PFSK-1 (cell line): ENCODE measurements at regions not wholly inside any gene's neighbourhood (a gene's known extent, or its start where the extent isn't known, plus 50 kb on each side); places are given as distances from the start of the nearest gene placed in this dataset.

Source experiments
- FOXP2 ChIP-seq: optimal IDR thresholded peaks from 2 replicates; pipeline ENCODE3; 2011; ENCODE audit warnings: borderline replicate concordance, control low read depth, inconsistent platforms; ENCODE audit not compliant: insufficient read depth; ENCODE audit errors: extremely low read length, extremely low read depth
- POLR2AphosphoS5 ChIP-seq: IDR thresholded peaks from 2 replicates; pipeline ENCODE4 v1.6.1; 2012; ENCODE audit warnings: low read depth, mild to moderate bottlenecking, control low read depth, low read length, moderate library complexity
- REST ChIP-seq, 2 experiments: IDR thresholded peaks; 2 replicates each; pipeline versions ENCODE4 v1.6.1 to v1.8.0; 2011 to 2012; ENCODE audit warnings: low read depth in 2 of 2, low read length in 2 of 2, control low read depth in 1 of 2, inconsistent platforms in 1 of 2, mild to moderate bottlenecking in 1 of 2, moderate library complexity in 1 of 2; ENCODE audit not compliant: insufficient read depth in 1 of 2
- SIN3A ChIP-seq: IDR thresholded peaks from 2 replicates; pipeline ENCODE4 v1.6.1; 2012; ENCODE audit warnings: mild to moderate bottlenecking, low read length, moderate library complexity, borderline replicate concordance; ENCODE audit not compliant: insufficient read depth
- TAF1 ChIP-seq: IDR thresholded peaks from 2 replicates; pipeline ENCODE4 v1.6.1; 2012; ENCODE audit warnings: low read length, control low read depth, borderline replicate concordance; ENCODE audit not compliant: insufficient read depth

- TF ChIP-seq REST (IDR thresholded peaks at IDR 0.05; ENCODE audit: insufficient read depth in 1 of 2, low read depth in 2 of 2, low read length in 2 of 2) (no peak), TAF1 (no peak), POLR2AphosphoS5 (no peak), SIN3A (no peak), FOXP2 (no peak)
Observed at GRCh38 chr5:110256298-110256697, 470.2 kb downstream of the TMEM232 start.

GRCh38 chr5:110257971-110258370 lies 468.5 kb downstream of the TMEM232 start:
- no peak for TF ChIP-seq REST (IDR thresholded peaks at IDR 0.05; ENCODE audit: insufficient read depth in 1 of 2, low read depth in 2 of 2, low read length in 2 of 2)
- no peak for TF ChIP-seq POLR2AphosphoS5
- no peak for TF ChIP-seq SIN3A
- no peak for TF ChIP-seq FOXP2
- TF ChIP-seq TAF1: no peak

GRCh38 chr5:110258460-110259216 lies 467.8 kb downstream of the TMEM232 start:
- TF ChIP-seq TAF1 (no peak), SIN3A (no peak), POLR2AphosphoS5 (no peak), FOXP2 (no peak), REST (IDR thresholded peaks at IDR 0.05; ENCODE audit: insufficient read depth in 1 of 2, low read depth in 2 of 2, low read length in 2 of 2) (no peak)

- TF ChIP-seq SIN3A (no peak), TAF1 (no peak), POLR2AphosphoS5 (no peak), REST (IDR thresholded peaks at IDR 0.05; ENCODE audit: insufficient read depth in 1 of 2, low read depth in 2 of 2, low read length in 2 of 2) (no peak), FOXP2 (no peak)
Observed at GRCh38 chr5:110262749-110263148, 463.7 kb downstream of the TMEM232 start.

GRCh38 chr5:110264661-110265060 lies 461.8 kb downstream of the TMEM232 start:
- TF ChIP-seq POLR2AphosphoS5 (no peak), REST (IDR thresholded peaks at IDR 0.05; ENCODE audit: insufficient read depth in 1 of 2, low read depth in 2 of 2, low read length in 2 of 2) (no peak), TAF1 (no peak)
